HG03457 (cell line): ENCODE measurements at regions not wholly inside any gene's neighbourhood (a gene's known extent, or its start where the extent isn't known, plus 50 kb on each side); places are given as distances from the start of the nearest gene placed in this dataset.
"Not testable (repeated sequence)": the region's sequence is repeated elsewhere in the genome, so short reads cannot be mapped to it uniquely, and the experiment has no call there.

Experiments
- ATAC-seq: cut with Tn5 transposase; IDR thresholded peaks from one replicate; pipeline ENCODE4 v1.9.1; 2021; ENCODE audit warnings: moderate number of reproducible peaks; ENCODE audit not compliant: unreplicated experiment

DNA sequence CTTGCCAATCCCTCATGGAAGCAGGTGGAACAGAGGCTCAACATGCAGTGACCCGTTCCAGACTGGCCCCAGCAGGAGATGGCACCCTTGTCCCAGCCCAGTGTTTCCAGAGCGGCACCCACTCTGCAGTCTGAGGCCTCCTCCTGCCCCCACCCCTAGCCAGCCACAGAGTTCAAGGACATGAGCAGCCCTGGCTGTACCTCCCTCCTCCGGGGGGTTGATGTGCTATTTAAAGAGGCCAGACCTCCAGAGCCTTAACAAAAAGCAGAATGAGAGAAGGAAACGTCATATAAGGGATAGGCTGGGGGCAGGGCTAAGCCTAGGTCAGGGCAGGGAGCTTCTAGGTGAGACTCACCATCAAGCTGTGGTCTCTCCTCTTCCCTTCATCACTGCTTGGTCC, 115.7 kb upstream of the NANOS1 start:
- no peak for ATAC-seq

DNA sequence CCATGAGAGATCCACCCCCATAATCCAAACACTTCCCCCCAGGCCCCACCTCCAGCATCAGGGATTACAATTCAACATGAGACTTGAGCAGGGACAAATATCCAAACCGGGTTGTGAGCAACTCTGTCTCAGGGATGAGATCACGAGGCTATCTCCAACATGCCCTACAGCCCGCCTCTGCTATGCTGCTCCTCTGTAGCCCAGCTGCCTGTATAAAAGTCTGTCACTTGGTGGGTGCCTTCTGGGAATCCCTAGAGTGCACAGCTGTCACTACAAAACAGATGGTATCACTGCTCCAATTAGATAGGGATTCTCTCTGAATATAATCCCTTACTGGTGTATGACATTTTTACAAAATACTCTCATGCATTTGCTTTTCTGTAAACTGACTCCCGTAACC, 114.9 kb upstream of the NANOS1 start:
- no peak for ATAC-seq

DNA sequence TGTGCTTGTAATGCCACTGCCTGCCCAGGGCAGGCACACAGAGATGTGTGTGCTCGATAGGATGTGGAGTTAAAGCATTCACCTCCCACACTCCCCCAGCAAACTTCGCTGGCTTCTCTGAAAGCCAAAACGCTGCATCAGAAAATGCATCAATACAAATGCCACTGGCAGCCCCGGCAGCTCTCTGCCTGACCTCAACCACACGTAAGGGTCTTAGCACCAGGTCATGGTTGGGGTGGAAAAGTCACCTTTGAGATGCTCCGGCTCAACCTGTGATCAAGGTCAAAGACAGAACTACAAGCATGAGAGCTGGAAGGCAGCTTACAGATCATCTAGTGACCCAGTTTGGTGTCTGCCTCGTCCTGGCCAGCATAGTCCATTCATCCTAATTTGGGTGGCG, 114.4 kb upstream of the NANOS1 start:
- no peak for ATAC-seq

DNA sequence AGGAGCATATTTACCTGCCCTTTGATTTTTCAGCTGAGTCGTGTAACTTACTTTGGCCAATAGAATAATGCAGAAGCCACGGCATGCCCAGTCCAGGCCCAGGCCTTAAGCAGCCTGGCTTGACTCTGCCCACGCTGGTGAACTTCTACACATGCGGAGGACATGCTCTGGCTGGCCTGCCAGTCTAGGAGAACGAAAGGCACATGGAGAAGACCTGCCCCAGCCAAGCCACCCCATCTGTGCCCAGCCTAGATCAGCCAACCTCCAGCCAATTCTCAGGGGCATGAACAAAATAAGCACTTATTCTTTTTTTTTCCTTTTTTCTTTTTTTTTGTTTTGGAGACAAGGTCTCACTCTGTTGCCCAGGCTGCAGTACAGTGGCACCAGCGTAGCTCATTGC, 112.7 kb upstream of the NANOS1 start:
- ATAC-seq: no peak

DNA sequence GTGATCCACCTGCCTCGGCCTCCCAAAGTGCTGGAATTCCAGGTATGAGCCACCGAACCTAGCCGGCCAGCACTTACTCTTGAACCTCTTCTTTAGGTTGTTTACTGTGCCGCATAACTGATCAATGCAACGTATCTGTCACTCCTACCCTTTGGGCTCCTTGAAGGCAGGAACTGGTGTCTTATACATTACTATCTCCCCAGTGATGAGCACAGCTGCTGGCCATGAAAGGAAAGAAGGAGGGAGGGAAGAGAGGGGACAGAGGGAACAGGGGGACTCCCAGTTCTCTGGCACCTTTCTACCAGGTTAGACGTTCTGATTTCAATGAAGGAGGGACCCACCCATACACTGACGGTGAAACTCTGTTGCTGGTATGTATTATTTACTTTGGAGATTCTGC, 111.8 kb upstream of the NANOS1 start:
- no peak for ATAC-seq

DNA sequence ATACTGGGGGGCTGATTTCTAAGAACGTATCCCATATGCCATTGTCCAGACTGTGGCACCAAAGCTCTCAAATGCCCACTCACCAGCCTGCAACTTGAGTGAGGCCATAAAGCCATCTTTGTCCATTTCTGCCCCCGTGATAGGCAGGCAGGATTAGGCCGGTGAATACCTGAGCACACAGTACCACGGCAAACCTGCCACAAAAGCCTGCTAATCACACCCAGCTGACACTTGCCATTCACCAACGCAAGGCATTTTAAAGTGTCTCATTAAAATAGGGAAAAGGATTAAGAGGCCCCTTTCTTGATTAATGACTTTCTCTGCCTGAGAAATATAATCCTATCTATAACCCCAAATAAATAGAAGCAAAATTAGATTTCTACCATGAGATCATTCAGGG, 111.4 kb upstream of the NANOS1 start:
- ATAC-seq: no peak

DNA sequence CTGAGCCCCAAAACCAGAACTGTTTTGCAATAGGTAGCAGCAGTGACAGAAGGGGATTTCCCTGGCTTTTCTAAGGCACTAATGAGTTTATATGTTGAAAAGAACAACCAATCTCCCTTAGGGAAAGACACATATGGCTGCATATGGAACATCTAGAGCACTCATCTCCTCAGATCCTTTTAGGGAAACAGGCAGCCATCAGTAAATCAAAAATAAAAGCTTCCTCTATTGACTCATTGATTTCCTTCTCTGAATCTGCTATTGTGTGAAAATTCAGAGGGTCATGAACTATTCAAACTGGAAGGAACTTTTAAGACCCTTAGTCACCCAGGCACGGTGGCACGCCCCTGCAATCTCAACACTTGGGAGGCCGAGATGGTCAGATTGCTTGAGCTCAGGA, 110.9 kb upstream of the NANOS1 start:
- no peak for ATAC-seq

DNA sequence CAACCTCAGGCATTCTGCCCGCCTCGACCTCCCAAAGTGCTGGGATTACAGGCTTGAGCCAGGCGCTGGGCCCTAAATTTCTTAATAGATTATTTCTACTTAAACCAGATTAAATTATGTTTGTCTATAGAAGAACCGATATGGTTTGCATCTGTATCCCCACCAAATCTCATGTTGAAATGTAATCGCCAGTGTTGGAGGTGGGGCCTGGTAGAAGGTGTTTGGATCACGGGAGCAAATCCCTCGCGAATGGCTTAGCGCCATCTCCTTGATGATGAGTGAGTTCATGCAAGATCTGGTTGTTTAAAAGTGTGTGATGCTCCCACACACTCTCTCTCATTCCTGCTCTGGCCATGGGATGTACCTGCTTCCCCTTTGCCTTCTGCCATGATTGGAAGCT, 109.3 kb upstream of the NANOS1 start:
- no peak for ATAC-seq

DNA sequence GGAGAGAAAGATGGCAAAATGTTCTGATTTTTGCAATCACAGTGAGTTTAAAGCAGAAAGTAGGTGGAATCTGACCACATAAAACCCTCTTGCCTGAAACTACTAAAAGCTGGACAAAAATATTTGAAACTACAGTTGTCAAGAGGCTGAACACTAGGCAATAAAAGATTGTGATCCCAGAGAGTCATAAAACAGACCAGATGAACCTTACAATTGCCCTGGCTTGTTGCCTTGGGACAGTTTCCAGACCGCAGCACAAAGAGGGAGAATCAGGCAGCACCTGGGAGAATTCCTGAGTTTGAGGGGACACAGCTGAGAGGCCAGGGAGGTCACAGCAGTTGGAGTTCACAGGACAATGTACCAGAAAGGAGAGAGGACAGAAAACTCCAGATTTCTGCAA, 107.3 kb upstream of the NANOS1 start:
- no peak for ATAC-seq

DNA sequence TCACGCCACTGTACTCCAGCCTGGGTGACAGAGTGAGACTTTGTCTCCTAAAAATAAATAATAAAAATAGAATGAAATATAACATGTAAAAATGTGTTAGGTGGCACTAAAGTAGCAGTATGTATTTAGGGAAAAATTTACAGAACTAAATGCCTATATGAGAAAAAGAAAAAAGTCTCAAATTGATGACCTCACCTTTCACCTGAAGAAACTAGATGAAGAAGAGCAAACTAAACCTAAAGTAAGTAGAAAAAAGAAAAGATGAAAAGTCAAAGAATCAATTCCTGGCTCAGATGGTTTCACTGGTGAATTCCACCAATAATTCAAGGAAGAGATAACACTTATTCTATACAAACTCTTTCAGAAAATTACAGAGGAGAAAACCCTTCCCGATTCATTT, 106.5 kb upstream of the NANOS1 start:
- ATAC-seq: no peak

DNA sequence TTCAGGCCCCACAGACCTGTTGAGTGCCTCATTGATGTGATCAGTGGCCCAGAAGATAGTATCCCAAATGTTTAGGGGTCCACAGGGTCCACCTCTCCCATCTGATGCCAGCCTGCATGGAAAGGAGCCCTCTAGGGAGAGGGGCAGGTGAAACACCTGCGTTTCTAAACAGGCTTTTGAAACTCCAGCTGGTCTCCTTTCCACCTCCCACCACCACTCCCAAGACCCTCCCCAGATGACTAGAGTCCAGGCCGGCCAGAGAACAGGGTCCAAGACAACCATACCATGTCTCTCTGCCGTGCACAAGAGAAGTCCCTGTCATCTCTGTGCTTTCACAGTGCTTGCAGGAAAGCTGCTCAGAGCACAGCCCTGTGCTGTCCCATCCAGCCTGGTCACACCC, 105.0 kb upstream of the NANOS1 start:
- no peak for ATAC-seq

DNA sequence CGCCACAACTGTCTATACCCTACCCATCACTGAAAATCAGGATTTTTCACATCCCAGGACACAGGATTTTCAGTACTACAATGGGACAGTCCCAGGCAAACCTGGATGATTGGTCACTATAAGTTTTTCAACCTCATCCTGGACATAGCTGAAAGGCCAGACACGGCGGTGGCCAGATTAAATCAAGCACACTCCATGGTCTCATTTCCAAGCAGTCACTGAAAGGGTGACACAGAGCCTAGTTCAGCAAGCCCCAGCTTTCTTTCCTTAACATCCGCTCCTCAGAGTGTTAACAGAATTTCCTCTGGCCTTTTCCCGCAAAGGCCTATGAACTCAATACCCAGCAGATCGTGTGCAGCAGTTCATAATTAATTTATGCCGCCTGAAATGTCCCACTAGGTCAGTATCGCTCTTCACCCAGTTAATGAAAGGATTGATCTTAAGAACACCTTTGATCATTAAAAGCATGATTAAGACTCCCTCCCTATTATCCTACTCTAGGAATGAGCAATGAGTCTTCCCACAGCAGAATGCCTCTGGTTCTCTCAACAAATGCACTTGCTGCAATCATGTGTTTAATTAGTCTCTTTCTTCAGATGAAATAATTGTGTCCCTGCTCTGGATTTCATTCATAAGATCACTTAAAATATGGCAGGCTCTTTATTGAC, 104.0 kb upstream of the NANOS1 start:
- no peak for ATAC-seq

DNA sequence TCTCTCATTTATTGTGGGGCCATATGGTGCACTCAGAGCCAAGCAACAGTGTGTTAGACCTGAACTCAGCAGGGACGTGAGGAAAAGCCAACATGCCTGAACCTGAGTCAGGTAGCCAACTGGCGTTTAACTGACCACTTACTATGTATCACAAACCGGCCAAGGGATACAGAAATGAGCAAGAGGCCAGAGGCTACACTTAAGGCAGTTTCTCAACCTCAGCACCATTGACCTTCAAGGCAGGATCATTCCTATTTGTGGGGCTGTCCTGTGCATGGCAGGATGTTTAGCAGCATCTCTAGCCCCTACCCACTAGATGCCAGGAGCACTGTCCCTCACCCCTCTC, 103.5 kb upstream of the NANOS1 start:
- ATAC-seq: no peak

DNA sequence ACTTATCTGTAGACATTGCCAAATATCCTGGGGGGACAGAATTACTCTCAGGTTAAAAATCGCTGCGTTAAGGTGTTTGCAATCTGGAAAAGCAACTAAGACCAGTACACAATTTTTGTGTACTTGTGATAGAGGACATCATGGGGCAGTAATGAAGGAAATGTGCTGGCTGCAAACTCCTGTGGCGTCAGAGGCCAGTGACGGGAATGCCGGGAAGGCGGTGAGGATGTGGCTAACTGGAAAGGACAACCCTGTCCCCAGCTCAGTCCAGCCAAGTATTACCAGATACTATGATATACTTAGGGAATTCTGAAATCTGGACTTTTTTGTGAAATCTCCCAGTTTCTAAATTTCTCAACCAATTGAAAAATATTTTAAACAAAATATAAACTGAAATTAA, 103.1 kb upstream of the NANOS1 start:
- ATAC-seq: no peak

DNA sequence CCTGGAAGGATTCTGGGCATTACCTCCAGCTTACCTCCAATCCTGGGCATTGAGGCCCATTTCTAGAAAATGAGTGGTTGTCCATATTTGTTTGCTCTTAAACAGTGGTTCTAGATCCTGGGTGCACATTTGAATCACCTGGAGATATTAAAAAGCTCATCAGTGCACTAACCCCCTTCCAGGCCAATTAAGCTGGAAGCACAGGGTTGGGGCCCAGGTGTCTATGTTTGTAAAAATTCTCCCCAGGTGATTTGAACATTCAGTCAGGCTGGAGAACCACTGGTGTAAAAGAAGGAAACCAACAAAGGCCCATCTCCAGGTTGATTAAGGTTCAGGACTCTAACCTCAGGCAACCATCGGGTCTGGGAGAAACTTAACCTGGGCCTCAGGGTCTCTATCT, 102.6 kb upstream of the NANOS1 start:
- no peak for ATAC-seq

DNA sequence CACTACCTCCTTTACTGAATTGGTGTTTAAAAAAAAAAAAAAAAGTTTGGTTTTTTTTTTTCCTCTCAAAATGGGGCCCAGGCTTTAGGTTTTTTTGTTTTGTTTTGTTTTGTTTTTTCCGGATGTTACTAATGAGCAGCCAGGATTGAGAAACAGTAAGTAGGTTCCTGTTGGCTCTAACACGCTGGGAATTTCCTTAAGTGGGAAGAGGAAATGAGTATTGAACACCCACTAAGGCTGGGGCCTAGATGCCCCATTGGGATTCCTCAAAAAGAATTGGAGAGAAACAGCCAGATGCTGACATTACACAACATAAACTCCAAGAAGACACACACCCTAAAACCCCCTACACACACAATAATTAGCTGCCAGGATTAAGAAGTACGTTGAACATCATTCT, 102.2 kb upstream of the NANOS1 start:
- ATAC-seq: no peak

DNA sequence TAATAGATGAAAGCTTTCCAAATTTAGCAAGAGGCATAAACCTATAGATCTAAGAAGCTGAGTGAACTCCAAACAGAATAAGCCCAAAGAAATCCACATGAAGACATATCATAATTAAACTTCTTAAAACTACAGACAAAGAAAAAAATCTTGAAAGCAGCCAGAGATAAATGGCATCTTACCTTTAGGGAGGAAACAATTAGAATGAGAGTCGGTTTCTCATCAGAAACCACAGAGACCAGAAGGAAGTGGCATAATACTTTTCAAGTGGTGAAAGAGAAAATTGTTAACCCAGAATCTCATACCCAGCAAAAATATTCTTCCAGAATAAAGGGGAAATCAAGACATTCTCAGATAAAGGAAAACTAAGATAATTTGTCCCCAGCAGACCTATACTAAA, 98.9 kb upstream of the NANOS1 start:
- no peak for ATAC-seq

DNA sequence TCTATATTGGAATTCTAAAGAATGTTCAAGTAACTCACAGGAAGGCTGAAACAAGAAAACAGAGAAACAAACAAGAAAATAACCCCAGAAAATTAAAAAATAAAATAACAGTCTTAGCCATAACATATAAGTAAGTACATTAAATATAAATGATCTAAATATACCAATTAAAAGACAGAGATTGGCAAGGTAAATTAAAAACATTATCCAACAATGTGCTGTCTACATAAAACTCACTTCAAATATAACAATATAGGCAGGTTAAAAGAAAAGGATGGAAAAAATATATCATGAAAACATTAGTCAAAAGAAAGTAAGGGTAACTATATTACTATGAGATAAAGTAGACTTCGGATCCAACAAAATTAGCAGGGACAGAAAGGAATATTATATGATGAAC, 98.1 kb upstream of the NANOS1 start:
- ATAC-seq: no peak

DNA sequence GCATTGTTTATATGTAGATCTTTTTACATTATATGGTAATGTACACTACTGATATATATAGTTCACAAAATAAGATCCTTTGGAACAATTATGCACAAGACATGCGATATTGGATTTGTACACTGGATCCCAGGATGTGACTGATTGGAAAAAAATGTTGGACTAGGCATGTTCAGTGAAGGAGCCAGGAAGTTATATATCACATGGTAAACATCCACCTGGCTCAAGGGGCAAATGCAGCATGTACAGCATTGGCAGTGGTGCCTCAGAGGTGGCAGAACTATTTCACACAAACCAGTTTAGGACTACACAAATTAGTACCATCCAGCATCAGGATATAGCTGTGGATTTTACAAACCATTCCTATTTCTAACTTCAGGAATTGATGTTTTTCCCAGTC, 97.4 kb upstream of the NANOS1 start:
- ATAC-seq: not testable (repeated sequence)

DNA sequence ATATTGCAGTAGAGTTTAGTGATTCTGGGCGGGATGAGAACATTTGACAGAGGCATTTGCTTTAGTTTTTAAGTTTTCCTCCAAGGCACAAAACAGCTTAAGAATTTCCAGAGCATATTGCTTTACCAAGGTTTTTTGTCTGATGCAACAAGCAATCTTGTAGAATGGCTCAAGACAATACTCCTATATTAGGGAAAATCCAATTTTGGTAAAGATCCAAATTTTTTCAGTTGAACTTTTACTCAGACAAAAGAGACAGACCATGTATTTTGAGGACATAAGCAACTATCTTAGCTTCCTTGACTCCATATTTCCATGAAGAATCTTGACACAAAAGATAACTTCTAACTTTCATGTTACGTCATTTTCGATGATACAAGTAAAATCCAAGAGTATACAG, 92.3 kb upstream of the NANOS1 start:
- no peak for ATAC-seq

DNA sequence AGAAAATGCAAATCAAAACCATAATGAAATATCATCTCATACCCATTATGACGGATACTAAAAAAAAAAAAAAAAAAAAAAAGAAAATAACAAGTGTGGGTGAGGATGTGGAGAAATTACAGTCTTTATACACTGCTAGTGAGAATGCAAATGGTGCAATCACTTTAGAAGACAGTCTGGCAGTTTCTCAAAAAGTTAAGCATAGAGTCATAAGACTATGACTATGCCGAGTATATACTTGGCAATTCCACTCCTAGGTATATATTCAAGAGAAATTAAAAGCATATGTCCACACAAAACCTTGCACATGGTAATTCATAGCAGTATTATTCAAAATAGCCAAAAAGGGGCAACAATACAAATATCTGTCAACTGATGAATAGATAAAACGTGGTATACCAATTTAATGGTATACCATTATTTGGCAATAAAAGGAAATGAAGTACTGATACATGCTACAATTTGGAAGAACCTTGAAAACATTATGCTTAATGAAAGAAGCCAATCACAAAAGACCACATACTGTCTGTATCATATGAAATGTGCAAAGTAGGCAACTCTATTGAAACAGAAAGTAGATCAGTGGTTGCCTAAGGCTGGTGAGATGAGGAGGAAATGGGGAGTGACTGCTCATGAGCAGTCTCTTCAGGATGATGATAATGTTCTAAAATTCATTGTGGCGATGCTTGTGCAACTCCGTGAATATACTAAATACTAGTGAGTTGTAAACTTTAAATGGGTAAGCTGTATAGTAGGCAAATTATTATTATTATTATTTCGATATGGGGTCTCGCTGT, 90.1 kb upstream of the NANOS1 start:
- ATAC-seq: no peak

DNA sequence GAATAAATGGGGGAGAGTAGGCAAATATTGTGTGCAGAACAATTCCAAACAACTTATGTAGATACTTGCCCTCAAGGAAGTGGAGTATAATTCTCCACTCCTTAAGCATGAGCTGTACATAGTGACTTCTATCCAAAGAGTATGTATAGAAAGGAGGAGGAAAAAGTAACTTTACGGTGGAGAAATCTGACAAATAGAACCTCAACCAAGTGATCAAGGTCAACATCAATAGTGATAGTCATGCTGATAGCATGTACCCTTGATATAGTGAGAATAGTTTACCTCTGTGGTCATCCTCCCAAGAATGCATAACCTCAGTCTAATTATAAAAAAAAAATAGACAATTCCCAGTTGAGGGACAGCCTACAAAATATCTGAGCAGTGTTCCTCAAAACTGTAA, 89.1 kb upstream of the NANOS1 start:
- no peak for ATAC-seq

DNA sequence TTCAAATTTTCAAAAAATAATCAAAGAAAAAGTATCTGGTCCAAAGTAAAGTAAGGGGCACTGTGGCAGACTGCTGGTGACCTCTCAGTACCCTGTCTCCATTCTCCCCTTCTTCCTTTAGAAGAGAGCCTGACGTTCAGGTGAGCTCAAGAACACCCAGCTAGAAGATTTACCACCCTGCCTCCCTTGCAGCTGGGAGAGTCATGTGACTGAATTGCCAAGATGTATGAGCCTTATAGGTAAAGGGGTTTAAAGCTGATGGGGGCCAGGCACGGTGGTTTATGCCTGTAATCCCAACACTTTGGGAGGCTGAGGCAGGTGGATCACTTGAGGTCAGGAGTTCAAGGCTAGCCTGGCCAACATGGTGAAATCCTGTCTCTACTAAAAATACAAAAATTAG, 86.3 kb upstream of the NANOS1 start:
- ATAC-seq: no peak
